Astrocyte of the spinal cord (primary cell): ENCODE measurements at regions not wholly inside any gene's neighbourhood (a gene's known extent, or its start where the extent isn't known, plus 50 kb on each side); places are given as distances from the start of the nearest gene placed in this dataset.

Experiments used
- DNase-seq: peaks from one replicate; pipeline ENCODE4 v3.0.0; 2011; ENCODE audit warnings: low read depth, low spot score
- H3K4me3 ChIP-seq: 2 replicates; pipeline ENCODE4 v1.5.1; 2011; ENCODE audit warnings: low read depth, mild to moderate bottlenecking, low read length, moderate library complexity
- CTCF ChIP-seq: IDR thresholded peaks from 2 replicates; pipeline ENCODE4 v1.5.1; 2012; ENCODE audit warnings: low read depth, mild to moderate bottlenecking, low read length, inconsistent platforms
- in situ Hi-C: cut with HindIII; loops from 2 replicates; pipeline ENCODE4 v1.10.0; 2017; ENCODE audit warnings: low sequenced_read_pairs

GRCh38 chr7:46897381-46897780, 684.5 kb downstream of the TNS3 start:
- no peak overlapping the region for H3K4me3 ChIP-seq
- TF ChIP-seq CTCF: no peak
- no peak for DNase-seq
- in situ Hi-C loops: no loop called here

DNA sequence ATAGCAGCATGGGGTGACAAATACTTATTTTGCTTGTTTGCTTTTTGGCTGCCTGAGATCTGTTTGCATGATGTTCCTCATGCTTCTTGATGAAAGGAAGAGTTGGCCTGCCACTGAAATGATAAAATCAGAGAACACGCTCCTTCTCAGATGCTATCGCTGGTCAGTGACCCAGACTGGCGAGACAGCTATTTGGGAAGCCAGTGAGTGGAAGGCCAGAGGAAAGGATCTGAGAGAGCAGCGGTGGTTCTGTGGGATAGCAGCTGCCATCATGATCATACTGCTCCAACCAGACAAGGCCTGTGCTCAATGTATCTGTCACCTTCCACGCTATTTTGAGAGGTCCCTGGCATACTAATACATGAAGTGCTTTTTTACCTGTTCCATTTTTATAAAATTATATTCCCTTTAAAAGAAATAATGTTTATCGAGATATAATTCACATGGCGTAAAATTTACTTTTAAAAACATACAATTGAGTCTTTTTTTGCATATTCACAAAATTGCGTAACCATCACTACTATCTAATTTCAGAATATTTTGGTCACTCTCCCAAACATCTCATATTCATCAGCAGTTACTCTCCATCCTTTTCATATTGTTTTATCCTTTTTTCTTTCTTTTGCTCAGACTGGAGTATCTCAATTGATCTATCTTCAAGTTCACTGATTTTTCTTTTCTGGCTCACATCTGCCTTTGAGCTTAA, 695.1 kb downstream of the TNS3 start:
- no peak for TF ChIP-seq CTCF
- in situ Hi-C loops: no loop called here
- H3K4me3 ChIP-seq: no peak overlapping the region

GRCh38 chr7:46885167-46885566, 696.7 kb downstream of the TNS3 start:
- no peak for TF ChIP-seq CTCF
- H3K4me3 ChIP-seq: no peak overlapping the region
- no peak for DNase-seq
- in situ Hi-C loops: no loop called here

More for the DNA sequence above, 695.1 kb downstream of the TNS3 start:
- DNase-seq: no peak

DNA sequence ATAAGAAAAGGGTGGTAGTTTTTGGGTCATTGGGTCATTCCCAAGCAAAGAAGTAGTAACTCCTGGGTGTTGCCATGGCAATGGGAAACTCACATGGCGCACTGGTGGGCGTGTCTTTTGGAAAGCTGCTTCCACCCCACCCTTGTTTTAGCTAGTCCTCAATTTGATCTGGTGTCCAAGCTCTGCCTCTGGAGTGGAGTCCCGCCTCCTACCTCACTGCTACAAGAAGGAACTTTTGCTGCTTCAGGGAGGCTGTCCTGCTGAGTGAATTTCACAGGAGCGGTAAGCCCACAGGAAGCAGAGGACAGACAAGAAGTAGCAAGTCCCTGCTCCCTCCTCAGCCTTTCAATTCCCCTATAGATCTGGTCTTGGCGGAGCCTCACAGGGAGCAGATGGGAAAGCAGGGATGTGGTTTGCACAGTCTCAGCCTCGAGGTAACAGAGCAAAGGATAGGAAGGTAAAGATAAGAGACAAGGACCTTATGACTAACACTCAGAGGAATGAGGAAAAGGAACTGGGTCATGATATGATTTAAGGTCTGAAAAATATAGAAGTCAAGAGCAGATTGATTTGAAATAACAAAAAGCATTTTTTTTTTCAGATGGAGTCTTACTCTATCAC, 700.3 kb downstream of the TNS3 start:
- no peak for DNase-seq
- H3K4me3 ChIP-seq: no peak overlapping the region
- no peak for TF ChIP-seq CTCF
- in situ Hi-C loops: no loop called here

DNA sequence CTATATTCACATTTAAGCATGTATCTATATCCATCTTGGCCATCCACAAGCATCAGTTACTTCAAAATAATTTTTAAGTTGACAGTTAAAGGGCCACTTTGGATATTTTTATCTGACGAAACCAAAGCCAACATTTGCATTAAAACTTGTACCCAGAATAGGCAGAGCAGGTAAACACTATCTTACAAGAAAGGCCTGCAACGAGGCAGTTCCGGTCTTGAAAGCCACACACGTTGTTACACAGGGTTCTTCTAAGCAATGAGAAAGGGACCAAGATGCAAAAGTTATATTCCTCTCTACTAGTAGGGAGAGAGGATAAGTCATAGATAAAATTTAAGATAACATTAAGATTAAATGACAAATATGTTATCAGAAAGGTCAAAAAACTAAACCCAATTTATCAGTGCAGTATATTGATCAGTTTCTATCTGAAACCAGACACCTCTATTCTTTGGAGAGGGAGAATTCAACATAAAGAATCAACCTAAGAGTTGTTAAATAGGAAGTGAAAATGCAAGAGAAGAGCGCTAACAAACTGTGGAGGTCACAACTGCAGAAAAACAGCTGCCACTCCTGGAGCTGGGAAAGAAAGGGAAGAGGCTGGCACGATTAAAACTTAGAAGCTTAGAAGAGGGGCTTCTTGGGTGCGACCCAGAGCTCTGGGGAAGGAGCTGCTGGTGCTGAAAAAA, 701.3 kb downstream of the TNS3 start:
- H3K4me3 ChIP-seq: no peak overlapping the region
- DNase-seq: no peak
- no peak for TF ChIP-seq CTCF
- in situ Hi-C loops: no loop called here

- TF ChIP-seq CTCF: no peak
- DNase-seq: no peak
- no peak overlapping the region for H3K4me3 ChIP-seq
- in situ Hi-C loops: no loop called here
Observed at GRCh38 chr7:46879783-46880182, 702.1 kb downstream of the TNS3 start.
